Nephron progenitor cell (in vitro differentiated cells): ENCODE measurements at regions not wholly inside any gene's neighbourhood (a gene's known extent, or its start where the extent isn't known, plus 50 kb on each side); places are given as distances from the start of the nearest gene placed in this dataset.

Experiments used
- DNase-seq: peaks from one replicate; pipeline ENCODE4 v3.0.0; 2021
- H3K27ac Mint-ChIP-seq: 2 replicates; pipeline ENCODE4 v1.8.0; 2021; ENCODE audit warnings: mild to moderate bottlenecking, moderate library complexity, mixed read lengths
- H3K27me3 Mint-ChIP-seq: 2 replicates; pipeline ENCODE4 v1.8.0; 2021; ENCODE audit warnings: mild to moderate bottlenecking, low read depth, mixed read lengths; ENCODE audit not compliant: poor library complexity
- H3K36me3 Mint-ChIP-seq: 2 replicates; pipeline ENCODE4 v1.8.0; 2021; ENCODE audit warnings: low read depth, mixed read lengths
- H3K4me1 Mint-ChIP-seq: 2 replicates; pipeline ENCODE4 v1.8.0; 2021; ENCODE audit warnings: mixed read lengths
- H3K4me3 Mint-ChIP-seq: 2 replicates; pipeline ENCODE4 v1.8.0; 2021; ENCODE audit warnings: mild to moderate bottlenecking, moderate library complexity, mixed read lengths
- H3K9me3 Mint-ChIP-seq: 2 replicates; pipeline ENCODE4 v1.8.0; 2021; ENCODE audit warnings: mild to moderate bottlenecking, moderate library complexity, mixed read lengths
- CTCF ChIP-seq: fragments of 200-600 bp; sonication (generic); IDR thresholded peaks from 2 replicates; pipeline ENCODE4 v1.5.0; 2021; ENCODE audit warnings: antibody characterized with exemption

GRCh38 chr13:80441968-80442367 is 101.0 kb upstream of the SPRY2 start:
- Mint-ChIP-seq H3K9me3 (no peaks in the 10 kb centered on the region), H3K4me3 (no peak overlapping the region), H3K4me1 (peaks cover 15% of the 10 kb centered on the region), H3K27ac (no peak overlapping the region), H3K36me3 (no peaks in the 10 kb centered on the region), H3K27me3 (no peaks in the 10 kb centered on the region)
- no peak for TF ChIP-seq CTCF
- DNase-seq, result no peak

DNA sequence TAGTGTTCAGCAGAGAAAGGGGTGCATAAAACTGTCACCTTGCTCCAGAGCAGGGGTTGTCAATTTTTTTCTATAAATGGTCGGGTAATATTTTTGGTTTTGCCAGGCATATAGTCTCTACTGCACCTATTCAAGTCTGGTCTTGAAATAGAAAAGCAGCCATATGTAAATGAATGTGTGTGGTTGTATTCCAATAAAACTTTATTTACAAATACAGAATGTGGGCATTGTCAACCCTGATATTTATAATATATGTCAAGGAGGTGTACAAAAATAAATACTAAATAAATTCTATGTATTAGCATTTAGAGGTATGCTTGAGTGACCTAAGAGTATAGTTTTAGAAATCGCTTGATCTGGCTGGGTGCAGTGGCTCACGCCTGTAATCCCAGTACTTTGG is 97.6 kb upstream of the SPRY2 start:
- H3K4me3 Mint-ChIP-seq, result no peak overlapping the region
- no peaks in the 10 kb centered on the region for H3K27me3 Mint-ChIP-seq
- no peaks in the 10 kb centered on the region for H3K36me3 Mint-ChIP-seq
- H3K4me1 Mint-ChIP-seq, result peaks cover 8% of the 10 kb centered on the region
- no peak overlapping the region for H3K27ac Mint-ChIP-seq
- no peak for TF ChIP-seq CTCF
- no peaks in the 10 kb centered on the region for H3K9me3 Mint-ChIP-seq
- no peak for DNase-seq

DNA sequence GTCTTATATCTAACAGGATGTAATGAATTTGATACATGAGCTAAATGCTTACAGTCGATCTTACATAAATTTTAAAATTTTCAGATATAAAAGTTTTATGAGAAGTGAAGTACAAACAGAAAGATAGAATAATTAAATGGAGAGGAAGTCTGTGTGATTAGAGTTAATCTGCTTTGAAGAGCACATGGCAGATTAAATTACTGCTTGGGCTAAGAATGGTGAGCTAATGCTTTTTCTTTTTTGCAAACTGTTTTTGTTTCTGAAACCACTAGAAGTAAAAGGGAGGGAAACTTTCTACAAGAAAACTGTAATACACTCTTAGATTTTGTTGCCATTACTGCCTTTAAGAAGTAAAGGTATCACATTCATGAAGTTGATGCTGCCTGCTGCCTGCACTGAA is 96.3 kb upstream of the SPRY2 start:
- Mint-ChIP-seq H3K27me3 (no peaks in the 10 kb centered on the region), H3K4me1 (peaks cover 7% of the 10 kb centered on the region), H3K36me3 (no peaks in the 10 kb centered on the region), H3K4me3 (no peak overlapping the region), H3K9me3 (peaks cover 1% of the 10 kb centered on the region), H3K27ac (no peak overlapping the region)
- no peak for DNase-seq
- TF ChIP-seq CTCF, result no peak

DNA sequence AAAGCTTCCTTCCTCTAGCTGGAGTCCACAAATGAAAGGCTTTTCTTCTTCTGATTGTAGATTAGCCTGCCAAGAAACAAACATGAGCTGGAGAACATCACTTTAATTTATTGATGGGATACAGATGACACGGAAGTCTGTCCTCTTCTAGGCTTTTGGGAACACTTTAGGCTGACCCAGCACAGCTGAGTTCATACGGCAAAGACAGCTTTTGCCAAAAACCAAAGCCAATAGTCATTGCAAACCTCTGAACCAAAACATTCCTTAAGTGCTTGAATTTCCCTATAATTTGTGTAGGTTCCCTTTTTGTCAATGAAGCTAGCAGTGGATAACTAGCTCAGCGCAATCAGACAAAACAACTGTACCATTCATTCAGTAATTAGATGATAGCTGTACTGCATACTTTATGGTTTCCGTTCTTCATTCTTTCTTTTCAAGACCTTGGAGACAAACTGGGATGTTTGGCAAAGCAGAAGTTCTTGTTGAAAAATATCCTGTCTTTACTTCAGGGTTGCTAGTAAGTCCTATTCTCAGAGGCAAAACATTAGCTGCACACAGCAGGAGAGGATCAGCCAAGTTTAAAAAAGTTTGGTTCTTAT is 95.7 kb upstream of the SPRY2 start:
- Mint-ChIP-seq H3K27ac (peak overlapping the region; percentile 69), H3K27me3 (peaks cover 4% of the 10 kb centered on the region), H3K4me1 (peaks cover 7% of the 10 kb centered on the region), H3K36me3 (no peaks in the 10 kb centered on the region), H3K9me3 (peaks cover 4% of the 10 kb centered on the region), H3K4me3 (no peak overlapping the region)
- no peak for DNase-seq
- TF ChIP-seq CTCF, result no peak

GRCh38 chr13:80430561-80430960 is 89.6 kb upstream of the SPRY2 start:
- Mint-ChIP-seq H3K4me3 (no peak overlapping the region), H3K27ac (no peak overlapping the region), H3K4me1 (no peaks in the 10 kb centered on the region), H3K36me3 (no peaks in the 10 kb centered on the region), H3K9me3 (peaks cover 4% of the 10 kb centered on the region), H3K27me3 (peaks cover 4% of the 10 kb centered on the region)
- no peak for TF ChIP-seq CTCF
- no peak for DNase-seq

- DNase-seq, result no peak
- H3K4me3 Mint-ChIP-seq, result no peak overlapping the region
- peaks cover 19% of the 10 kb centered on the region for H3K9me3 Mint-ChIP-seq
- H3K4me1 Mint-ChIP-seq, result no peaks in the 10 kb centered on the region
- H3K36me3 Mint-ChIP-seq, result peaks cover 7% of the 10 kb centered on the region
- H3K27me3 Mint-ChIP-seq, result peaks cover 7% of the 10 kb centered on the region
- no peak for TF ChIP-seq CTCF
- no peak overlapping the region for H3K27ac Mint-ChIP-seq
Measured at GRCh38 chr13:80428349-80429096, 87.6 kb upstream of the SPRY2 start.
